Gastroesophageal sphincter (tissue), 4 donors: ENCODE measurements at regions not wholly inside any gene's neighbourhood (a gene's known extent, or its start where the extent isn't known, plus 50 kb on each side); places are given as distances from the start of the nearest gene placed in this dataset.

Experiments
- ATAC-seq: fragments of 150-250 bp; one replicate; pipeline ENCODE4 v1.9.1; 2016; ENCODE audit warnings: mild to moderate bottlenecking, moderate library complexity
- H3K27ac ChIP-seq, 4 donors: fragments of 200-600 bp; sonication (generic) in 3 of 4; 1 replicate in 3 of 4; 2 replicates in 1 of 4; pipeline ENCODE4 v1.5.1; 2016 to 2019
- H3K27me3 ChIP-seq: fragments of 200-600 bp; sonication (generic); one replicate; pipeline ENCODE4 v1.5.1; 2019
- H3K36me3 ChIP-seq, 2 donors: fragments of 200-600 bp; sonication (generic); one replicate each; pipeline ENCODE4 v1.5.1; 2019; ENCODE audit warnings: control low read depth in 1 of 2
- H3K4me1 ChIP-seq, 3 donors: fragments of 200-600 bp; sonication (generic); 1 replicate in 2 of 3; 2 replicates in 1 of 3; pipeline ENCODE4 v1.5.1; 2016 to 2019; ENCODE audit warnings: control low read depth in 2 of 3
- H3K4me3 ChIP-seq, 2 donors: fragments of 200-600 bp; sonication (generic); one replicate each; pipeline ENCODE4 v1.5.1; 2019; ENCODE audit warnings: mild to moderate bottlenecking in 1 of 2, moderate library complexity in 1 of 2
- H3K9me3 ChIP-seq, 3 donors: fragments of 200-600 bp; sonication (generic); one replicate each; pipeline ENCODE4 v1.5.1; 2017 to 2019; ENCODE audit warnings: control low read depth in 2 of 3
- EP300 ChIP-seq: sonication (generic); formaldehyde crosslinking; IDR thresholded peaks from one replicate; pipeline ENCODE4 v1.6.1; 2017; ENCODE audit warnings: antibody characterized with exemption, mild to moderate bottlenecking
- POLR2A ChIP-seq, 2 donors: fragments of 450-650 bp; IDR thresholded peaks; one replicate each; pipeline ENCODE4 v1.6.1; 2017; ENCODE audit warnings: antibody characterized with exemption in 2 of 2, mild to moderate bottlenecking in 2 of 2, moderate library complexity in 1 of 2
- POLR2AphosphoS5 ChIP-seq: sonication (generic); formaldehyde crosslinking; IDR thresholded peaks from one replicate; pipeline ENCODE4 v1.6.1; 2017; ENCODE audit warnings: antibody characterized with exemption
- WGBS, 2 donors: methylation state at CpG; one replicate each; pipeline ENCODE4 v1.1.5; 2018; ENCODE audit warnings: low coverage in 1 of 2; 5-methylcytosine and 5-hydroxymethylcytosine counted together
- TF ChIP-seq, protein P1 (sequence below), 4 experiments: fragments of 200-600 bp in 2 of 4; fragments of 450-650 bp in 2 of 4; sonication (generic) in 1 of 4; IDR thresholded peaks; one replicate each; pipeline ENCODE4 v1.5.1; 2017 to 2019; ENCODE audit warnings: antibody characterized with exemption in 4 of 4, mild to moderate bottlenecking in 2 of 4, moderate library complexity in 2 of 4

DNA sequence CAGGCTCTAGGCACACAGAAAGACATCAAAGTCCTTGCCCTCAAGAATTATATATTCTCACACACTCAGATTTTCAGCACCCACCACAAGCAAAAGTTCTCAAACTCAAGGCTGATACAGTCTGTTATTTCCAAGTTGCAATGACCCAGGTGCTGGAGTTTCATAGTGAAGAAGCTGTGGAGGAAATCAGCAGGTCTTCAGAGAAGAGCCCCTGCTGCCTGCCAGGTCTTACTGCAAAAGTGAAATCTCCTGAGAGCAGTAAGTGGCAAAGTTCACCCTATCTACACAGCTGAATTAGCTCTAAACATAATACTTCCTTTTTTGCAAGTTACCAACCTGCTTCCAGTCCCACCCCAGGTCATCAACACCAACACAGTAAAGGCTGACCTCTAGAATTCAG is 64.6 kb downstream of the RPL27A start:
- Histone ChIP-seq H3K27ac (peak overlapping the region in 2 of 4 donors; percentile 35 to 65), H3K27me3 (no peaks in the 10 kb centered on the region), H3K9me3 (no peaks in the 10 kb centered on the region), H3K4me1 (peaks cover 4 to 70% (median 7%) of the 10 kb centered on the region in 3 donors), H3K36me3 (peaks cover 0 to 19% of the 10 kb centered on the region in 2 donors), H3K4me3 (no peak overlapping the region)
- TF ChIP-seq, protein P1, sequence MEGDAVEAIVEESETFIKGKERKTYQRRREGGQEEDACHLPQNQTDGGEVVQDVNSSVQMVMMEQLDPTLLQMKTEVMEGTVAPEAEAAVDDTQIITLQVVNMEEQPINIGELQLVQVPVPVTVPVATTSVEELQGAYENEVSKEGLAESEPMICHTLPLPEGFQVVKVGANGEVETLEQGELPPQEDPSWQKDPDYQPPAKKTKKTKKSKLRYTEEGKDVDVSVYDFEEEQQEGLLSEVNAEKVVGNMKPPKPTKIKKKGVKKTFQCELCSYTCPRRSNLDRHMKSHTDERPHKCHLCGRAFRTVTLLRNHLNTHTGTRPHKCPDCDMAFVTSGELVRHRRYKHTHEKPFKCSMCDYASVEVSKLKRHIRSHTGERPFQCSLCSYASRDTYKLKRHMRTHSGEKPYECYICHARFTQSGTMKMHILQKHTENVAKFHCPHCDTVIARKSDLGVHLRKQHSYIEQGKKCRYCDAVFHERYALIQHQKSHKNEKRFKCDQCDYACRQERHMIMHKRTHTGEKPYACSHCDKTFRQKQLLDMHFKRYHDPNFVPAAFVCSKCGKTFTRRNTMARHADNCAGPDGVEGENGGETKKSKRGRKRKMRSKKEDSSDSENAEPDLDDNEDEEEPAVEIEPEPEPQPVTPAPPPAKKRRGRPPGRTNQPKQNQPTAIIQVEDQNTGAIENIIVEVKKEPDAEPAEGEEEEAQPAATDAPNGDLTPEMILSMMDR (IDR thresholded peaks at IDR 0.05): no peak
- TF ChIP-seq POLR2A (IDR thresholded peaks at IDR 0.05) (no peak), EP300 (no peak), POLR2AphosphoS5 (no peak)
- no peak for ATAC-seq

DNA sequence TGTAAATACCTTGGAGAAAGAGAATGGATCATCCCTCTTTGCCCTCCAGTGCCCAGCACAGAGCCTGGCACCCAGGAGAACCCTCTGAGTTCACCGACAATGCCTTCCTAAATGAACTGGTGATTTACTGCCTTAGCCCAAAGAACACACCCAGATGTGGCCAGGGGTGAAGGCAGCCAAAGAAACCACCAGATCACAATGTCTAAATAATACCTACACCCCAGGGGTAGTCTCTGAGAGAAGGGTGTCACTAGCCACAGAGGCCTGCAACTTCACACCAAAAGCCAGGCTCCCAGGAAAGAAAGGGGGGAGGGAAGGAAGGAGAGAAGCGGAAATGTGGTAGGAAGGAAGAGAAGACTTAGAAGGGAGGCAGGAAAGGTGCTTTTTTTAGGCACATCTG is 65.7 kb downstream of the RPL27A start:
- no peak overlapping the region for H3K4me3 ChIP-seq
- no peak for TF ChIP-seq POLR2AphosphoS5
- TF ChIP-seq, protein P1 (IDR thresholded peaks at IDR 0.05): no peak
- peaks cover 0 to 6% (median 0%) of the 10 kb centered on the region in 3 donors for H3K9me3 ChIP-seq
- peak overlapping the region in 3 of 4 donors; percentile 35 to 69 (median 65) for H3K27ac ChIP-seq
- peaks cover 4 to 67% (median 7%) of the 10 kb centered on the region in 3 donors for H3K4me1 ChIP-seq
- no peaks in the 10 kb centered on the region for H3K27me3 ChIP-seq
- ATAC-seq: no peak
- peaks cover 0 to 18% of the 10 kb centered on the region in 2 donors for H3K36me3 ChIP-seq
- WGBS, 2 donors: 83 to 86% methylated on average over 1 to 2 of the region's 2 CpGs

DNA sequence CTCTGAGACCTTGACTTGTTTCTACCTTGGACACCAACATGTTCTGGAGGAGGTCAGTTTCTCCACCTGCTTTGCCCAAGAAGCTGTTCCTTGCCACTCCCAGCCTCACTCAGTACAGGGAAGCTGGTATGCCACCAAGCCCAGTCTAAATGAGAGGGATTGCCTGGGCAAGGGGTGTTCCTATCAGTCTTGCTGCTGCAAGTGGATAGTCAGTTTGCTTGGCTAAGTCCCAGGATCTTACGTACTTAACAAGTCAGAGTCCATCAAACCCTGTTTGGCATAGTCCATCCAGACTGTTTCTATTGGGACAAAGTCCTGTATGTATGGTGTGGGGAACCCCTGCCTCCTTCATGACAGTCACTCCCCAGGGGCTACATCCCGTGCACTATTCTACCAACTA is 66.6 kb downstream of the RPL27A start:
- WGBS, 2 donors: 44 to 53% methylated on average over 2 of the region's 2 CpGs

DNA sequence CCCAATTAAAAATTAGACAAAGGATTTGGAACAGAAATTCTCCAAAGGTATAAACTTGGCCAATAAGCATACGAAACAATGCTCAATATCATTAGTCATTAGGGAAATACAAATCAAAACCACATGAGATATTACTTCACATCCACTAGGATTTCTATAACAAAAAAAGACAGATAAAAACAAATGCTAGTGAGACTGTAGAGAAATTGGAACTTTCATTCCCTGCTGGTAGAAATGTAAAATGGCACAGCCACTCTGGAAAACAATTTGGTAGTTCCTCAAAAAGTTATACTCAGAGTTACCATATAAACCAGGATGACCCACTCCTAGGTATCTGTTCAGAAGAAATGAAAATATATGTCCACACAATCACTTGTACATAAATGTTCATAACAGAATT is 71.6 kb downstream of the RPL27A start:
- peaks cover 0 to 1% of the 10 kb centered on the region in 2 donors for H3K36me3 ChIP-seq
- ATAC-seq: no peak
- peak overlapping the region in 3 of 4 donors; percentile 4 to 87 (median 87) for H3K27ac ChIP-seq

More for the DNA sequence above, 66.6 kb downstream of the RPL27A start:
- H3K27me3 ChIP-seq: no peaks in the 10 kb centered on the region
- H3K27ac ChIP-seq: peak overlapping the region in 3 of 4 donors; percentile 35 to 69 (median 65)
- ATAC-seq: no peak
- H3K4me3 ChIP-seq: no peak overlapping the region
- H3K36me3 ChIP-seq: peaks cover 0 to 16% of the 10 kb centered on the region in 2 donors
- peaks cover 0 to 6% (median 0%) of the 10 kb centered on the region in 3 donors for H3K9me3 ChIP-seq
- TF ChIP-seq, protein P1 (IDR thresholded peaks at IDR 0.05): no peak
- TF ChIP-seq POLR2A (IDR thresholded peaks at IDR 0.05) (no peak), POLR2AphosphoS5 (no peak), EP300 (no peak)
- H3K4me1 ChIP-seq: peaks cover 4 to 67% (median 7%) of the 10 kb centered on the region in 3 donors

DNA sequence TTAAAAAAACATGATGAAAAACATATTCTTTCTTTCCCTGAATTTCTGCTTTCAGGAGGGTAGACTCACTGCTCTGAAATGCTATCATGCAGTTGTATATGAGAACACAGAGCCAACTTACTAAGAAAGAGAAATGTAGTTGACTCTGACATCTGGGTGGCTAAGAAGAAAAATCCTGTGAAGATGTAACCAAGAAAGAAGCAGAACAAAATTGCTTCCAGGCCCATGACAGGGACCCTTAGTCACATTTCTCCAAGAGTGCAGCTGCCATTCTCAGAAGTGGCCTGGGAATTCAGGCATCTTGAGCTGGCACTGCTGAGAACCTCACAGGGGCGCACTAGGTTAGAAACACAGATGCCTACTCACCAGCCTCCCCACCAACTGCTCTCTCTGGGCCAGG is 73.6 kb downstream of the RPL27A start:
- peak; percentile 23 for ATAC-seq
- no peak overlapping the region for H3K4me3 ChIP-seq
- peak overlapping the region; percentile 84 to 95 (median 87) for H3K27ac ChIP-seq
- WGBS, 2 donors: 100% methylated on average over 1 of the region's 1 CpG; no CpG with 5 or more reads in 1 of the 2 donors
- peaks cover 0 to 6% (median 0%) of the 10 kb centered on the region in 3 donors for H3K9me3 ChIP-seq
- no peaks in the 10 kb centered on the region for H3K27me3 ChIP-seq
- TF ChIP-seq POLR2AphosphoS5 (peak; percentile 62), POLR2A (IDR thresholded peaks at IDR 0.05) (no peak), EP300 (no peak)
- TF ChIP-seq, protein P1 (IDR thresholded peaks at IDR 0.05): no peak
- H3K4me1 ChIP-seq: peaks cover 31 to 63% (median 43%) of the 10 kb centered on the region in 3 donors
- H3K36me3 ChIP-seq: no peaks in the 10 kb centered on the region

More for the DNA sequence above, 71.6 kb downstream of the RPL27A start:
- Histone ChIP-seq H3K4me1 (peaks cover 18 to 63% (median 32%) of the 10 kb centered on the region in 3 donors), H3K9me3 (peaks cover 0 to 6% (median 0%) of the 10 kb centered on the region in 3 donors), H3K27me3 (no peaks in the 10 kb centered on the region), H3K4me3 (no peak overlapping the region)
- TF ChIP-seq EP300: no peak
- TF ChIP-seq, protein P1 (IDR thresholded peaks at IDR 0.05): peak in 2 of 4 experiments; percentile 54 to 56
- WGBS, 2 donors: 68 to 71% methylated on average over 1 of the region's 1 CpG
